GM18517 (cell line): ENCODE measurements at regions not wholly inside any gene's neighbourhood (a gene's known extent, or its start where the extent isn't known, plus 50 kb on each side); places are given as distances from the start of the nearest gene placed in this dataset.
A peak's percentile ranks its signal among the peaks of the same experiment; 100 is the strongest.
"Not testable (repeated sequence)": the region's sequence is repeated elsewhere in the genome, so short reads cannot be mapped to it uniquely, and the experiment has no call there.

Experiments used
- ATAC-seq: cut with Tn5 transposase; IDR thresholded peaks from one replicate; pipeline ENCODE4 v1.9.1; 2021; ENCODE audit warnings: mild to moderate bottlenecking, moderate library complexity; ENCODE audit not compliant: unreplicated experiment

GRCh38 chr7:119228482-119228881 is 1004.0 kb downstream of the ANKRD7 start:
- ATAC-seq = no peak

GRCh38 chr7:119232091-119232490 is 1007.6 kb downstream of the ANKRD7 start:
- no peak for ATAC-seq

GRCh38 chr7:119233015-119233414 is 1008.5 kb downstream of the ANKRD7 start:
- no peak for ATAC-seq

GRCh38 chr7:119252962-119253361 is 1020.0 kb upstream of the KCND2 start:
- no peak for ATAC-seq

- no peak for ATAC-seq
These were observed 1018.2 kb upstream of the KCND2 start for GRCh38 chr7:119254742-119255141.

- no peak for ATAC-seq
These were observed 1017.0 kb upstream of the KCND2 start for GRCh38 chr7:119256001-119256400.

GRCh38 chr7:119256446-119257131 is 1016.4 kb upstream of the KCND2 start:
- ATAC-seq = no peak

GRCh38 chr7:119266790-119267189 is 1006.2 kb upstream of the KCND2 start:
- not testable (repeated sequence) for ATAC-seq

- ATAC-seq = peak; percentile 99
These were observed 1002.9 kb upstream of the KCND2 start for GRCh38 chr7:119270045-119270464.

- ATAC-seq = no peak
These were observed 1002.3 kb upstream of the KCND2 start for GRCh38 chr7:119270644-119271043.

GRCh38 chr7:119271147-119271779 is 1001.7 kb upstream of the KCND2 start:
- no peak for ATAC-seq

GRCh38 chr7:119281181-119281846 is 991.7 kb upstream of the KCND2 start:
- no peak for ATAC-seq

GRCh38 chr7:119283353-119283752 is 989.6 kb upstream of the KCND2 start:
- ATAC-seq = no peak

GRCh38 chr7:119288416-119288815 is 984.6 kb upstream of the KCND2 start:
- no peak for ATAC-seq

GRCh38 chr7:119300341-119300740 is 972.6 kb upstream of the KCND2 start:
- not testable (repeated sequence) for ATAC-seq

GRCh38 chr7:119320316-119320715 is 952.7 kb upstream of the KCND2 start:
- no peak for ATAC-seq

- no peak for ATAC-seq
These were observed 943.3 kb upstream of the KCND2 start for GRCh38 chr7:119329715-119330114.

GRCh38 chr7:119335405-119335804 is 937.6 kb upstream of the KCND2 start:
- no peak for ATAC-seq

GRCh38 chr7:119341822-119342221 is 931.2 kb upstream of the KCND2 start:
- no peak for ATAC-seq

GRCh38 chr7:119343289-119343688 is 929.7 kb upstream of the KCND2 start:
- no peak for ATAC-seq

- no peak for ATAC-seq
These were observed 928.5 kb upstream of the KCND2 start for GRCh38 chr7:119344466-119344865.

GRCh38 chr7:119348491-119348890 is 924.5 kb upstream of the KCND2 start:
- no peak for ATAC-seq
